ENCODE measurements at regions not wholly inside any gene's neighbourhood (a gene's known extent, or its start where the extent isn't known, plus 50 kb on each side); places are given as distances from the start of the nearest gene placed in this dataset.

DNA sequence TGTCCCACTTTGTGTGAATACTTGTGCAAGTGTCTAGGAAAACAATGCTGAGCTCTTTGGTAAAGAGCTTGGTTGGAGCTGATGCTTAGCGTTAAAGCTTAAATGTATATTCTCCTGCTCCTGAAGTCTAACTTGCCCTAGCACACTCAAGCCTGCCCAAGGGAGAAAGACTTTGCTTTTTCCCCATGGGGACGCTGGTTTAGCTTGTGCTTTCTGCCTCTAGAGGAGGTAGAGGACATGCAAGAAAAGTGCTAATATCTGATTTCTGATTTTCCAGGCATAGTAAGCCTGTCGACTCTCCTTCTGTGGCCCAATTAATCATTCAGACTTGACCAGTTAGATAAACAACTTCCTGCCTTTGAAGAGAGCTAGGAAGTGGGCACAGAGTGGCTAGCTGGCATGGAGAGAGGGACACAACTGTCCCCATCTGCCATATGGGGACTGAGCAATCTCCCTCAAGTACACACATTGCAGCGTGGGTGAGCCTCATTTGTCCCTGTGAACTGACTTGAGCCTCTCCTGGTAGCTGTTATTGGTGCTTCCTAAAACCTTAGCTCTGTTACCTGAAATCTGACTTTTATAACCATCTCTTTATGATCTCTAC lies 348.4 kb downstream of the BRINP1 start:
- no peaks in the 10 kb centered on the region for H3K9me3 Mint-ChIP-seq
- H3K36me3 Mint-ChIP-seq = no peaks in the 10 kb centered on the region
- TF ChIP-seq, protein P1, sequence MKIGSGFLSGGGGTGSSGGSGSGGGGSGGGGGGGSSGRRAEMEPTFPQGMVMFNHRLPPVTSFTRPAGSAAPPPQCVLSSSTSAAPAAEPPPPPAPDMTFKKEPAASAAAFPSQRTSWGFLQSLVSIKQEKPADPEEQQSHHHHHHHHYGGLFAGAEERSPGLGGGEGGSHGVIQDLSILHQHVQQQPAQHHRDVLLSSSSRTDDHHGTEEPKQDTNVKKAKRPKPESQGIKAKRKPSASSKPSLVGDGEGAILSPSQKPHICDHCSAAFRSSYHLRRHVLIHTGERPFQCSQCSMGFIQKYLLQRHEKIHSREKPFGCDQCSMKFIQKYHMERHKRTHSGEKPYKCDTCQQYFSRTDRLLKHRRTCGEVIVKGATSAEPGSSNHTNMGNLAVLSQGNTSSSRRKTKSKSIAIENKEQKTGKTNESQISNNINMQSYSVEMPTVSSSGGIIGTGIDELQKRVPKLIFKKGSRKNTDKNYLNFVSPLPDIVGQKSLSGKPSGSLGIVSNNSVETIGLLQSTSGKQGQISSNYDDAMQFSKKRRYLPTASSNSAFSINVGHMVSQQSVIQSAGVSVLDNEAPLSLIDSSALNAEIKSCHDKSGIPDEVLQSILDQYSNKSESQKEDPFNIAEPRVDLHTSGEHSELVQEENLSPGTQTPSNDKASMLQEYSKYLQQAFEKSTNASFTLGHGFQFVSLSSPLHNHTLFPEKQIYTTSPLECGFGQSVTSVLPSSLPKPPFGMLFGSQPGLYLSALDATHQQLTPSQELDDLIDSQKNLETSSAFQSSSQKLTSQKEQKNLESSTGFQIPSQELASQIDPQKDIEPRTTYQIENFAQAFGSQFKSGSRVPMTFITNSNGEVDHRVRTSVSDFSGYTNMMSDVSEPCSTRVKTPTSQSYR (CRISPR knock-in tag; IDR thresholded peaks at IDR 0.05) = no peak
- TF ChIP-seq CBFB (CRISPR knock-in tag; IDR thresholded peaks at IDR 0.05; ENCODE audit: low read depth) = no peak
- TF ChIP-seq, protein P2, sequence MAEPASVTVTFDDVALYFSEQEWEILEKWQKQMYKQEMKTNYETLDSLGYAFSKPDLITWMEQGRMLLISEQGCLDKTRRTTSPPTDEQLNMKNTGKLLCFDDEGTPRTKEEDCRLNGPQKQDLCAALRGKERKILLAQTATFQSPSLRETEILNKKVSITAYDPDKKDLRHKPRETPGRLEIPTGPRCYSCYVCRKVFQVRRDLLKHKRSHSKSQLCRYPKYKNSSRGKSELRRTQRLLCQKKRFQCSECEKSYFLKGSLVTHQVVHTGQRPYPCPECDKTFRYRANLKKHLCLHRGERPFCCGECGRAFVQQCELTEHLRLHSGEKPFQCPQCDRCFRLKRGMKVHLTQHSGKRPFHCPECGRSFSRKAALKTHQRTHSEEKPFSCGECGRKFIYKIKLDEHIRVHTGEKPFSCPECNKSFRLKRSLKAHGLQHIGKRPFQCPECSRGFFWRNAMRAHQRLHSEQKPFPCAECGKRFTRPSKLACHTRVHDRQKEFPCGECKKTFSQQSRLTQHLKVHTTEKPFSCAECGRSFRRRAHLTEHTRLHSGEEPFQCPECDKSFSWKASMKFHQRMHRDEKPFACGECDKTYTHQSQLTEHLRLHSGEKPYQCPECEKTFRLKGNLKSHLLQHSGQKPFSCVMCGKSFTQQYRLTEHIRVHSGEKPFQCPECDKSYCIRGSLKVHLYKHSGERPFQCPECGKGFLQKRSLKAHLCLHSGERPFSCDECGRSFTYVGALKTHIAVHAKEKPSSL (CRISPR knock-in tag; conservative IDR thresholded peaks at IDR 0.05) = no peak
- TF ChIP-seq, protein P3, sequence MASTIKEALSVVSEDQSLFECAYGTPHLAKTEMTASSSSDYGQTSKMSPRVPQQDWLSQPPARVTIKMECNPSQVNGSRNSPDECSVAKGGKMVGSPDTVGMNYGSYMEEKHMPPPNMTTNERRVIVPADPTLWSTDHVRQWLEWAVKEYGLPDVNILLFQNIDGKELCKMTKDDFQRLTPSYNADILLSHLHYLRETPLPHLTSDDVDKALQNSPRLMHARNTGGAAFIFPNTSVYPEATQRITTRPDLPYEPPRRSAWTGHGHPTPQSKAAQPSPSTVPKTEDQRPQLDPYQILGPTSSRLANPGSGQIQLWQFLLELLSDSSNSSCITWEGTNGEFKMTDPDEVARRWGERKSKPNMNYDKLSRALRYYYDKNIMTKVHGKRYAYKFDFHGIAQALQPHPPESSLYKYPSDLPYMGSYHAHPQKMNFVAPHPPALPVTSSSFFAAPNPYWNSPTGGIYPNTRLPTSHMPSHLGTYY (CRISPR knock-in tag; IDR thresholded peaks at IDR 0.05) = no peak
- TF ChIP-seq, protein P4, sequence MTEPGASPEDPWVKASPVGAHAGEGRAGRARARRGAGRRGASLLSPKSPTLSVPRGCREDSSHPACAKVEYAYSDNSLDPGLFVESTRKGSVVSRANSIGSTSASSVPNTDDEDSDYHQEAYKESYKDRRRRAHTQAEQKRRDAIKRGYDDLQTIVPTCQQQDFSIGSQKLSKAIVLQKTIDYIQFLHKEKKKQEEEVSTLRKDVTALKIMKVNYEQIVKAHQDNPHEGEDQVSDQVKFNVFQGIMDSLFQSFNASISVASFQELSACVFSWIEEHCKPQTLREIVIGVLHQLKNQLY (CRISPR knock-in tag; IDR thresholded peaks at IDR 0.05) = no peak
- TF ChIP-seq, protein P5, sequence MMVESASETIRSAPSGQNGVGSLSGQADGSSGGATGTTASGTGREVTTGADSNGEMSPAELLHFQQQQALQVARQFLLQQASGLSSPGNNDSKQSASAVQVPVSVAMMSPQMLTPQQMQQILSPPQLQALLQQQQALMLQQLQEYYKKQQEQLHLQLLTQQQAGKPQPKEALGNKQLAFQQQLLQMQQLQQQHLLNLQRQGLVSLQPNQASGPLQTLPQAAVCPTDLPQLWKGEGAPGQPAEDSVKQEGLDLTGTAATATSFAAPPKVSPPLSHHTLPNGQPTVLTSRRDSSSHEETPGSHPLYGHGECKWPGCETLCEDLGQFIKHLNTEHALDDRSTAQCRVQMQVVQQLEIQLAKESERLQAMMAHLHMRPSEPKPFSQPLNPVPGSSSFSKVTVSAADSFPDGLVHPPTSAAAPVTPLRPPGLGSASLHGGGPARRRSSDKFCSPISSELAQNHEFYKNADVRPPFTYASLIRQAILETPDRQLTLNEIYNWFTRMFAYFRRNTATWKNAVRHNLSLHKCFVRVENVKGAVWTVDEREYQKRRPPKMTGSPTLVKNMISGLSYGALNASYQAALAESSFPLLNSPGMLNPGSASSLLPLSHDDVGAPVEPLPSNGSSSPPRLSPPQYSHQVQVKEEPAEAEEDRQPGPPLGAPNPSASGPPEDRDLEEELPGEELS (CRISPR knock-in tag; IDR thresholded peaks at IDR 0.05) = no peak
- TF ChIP-seq NFYB (CRISPR knock-in tag; conservative IDR thresholded peaks at IDR 0.05; ENCODE audit: low read depth) = no peak
- no peak for TF ChIP-seq RELA (CRISPR knock-in tag; IDR thresholded peaks at IDR 0.05; ENCODE audit: borderline replicate concordance)
- no peak for TF ChIP-seq ZNF416 (CRISPR knock-in tag; IDR thresholded peaks at IDR 0.05)
- TF ChIP-seq, protein P6, sequence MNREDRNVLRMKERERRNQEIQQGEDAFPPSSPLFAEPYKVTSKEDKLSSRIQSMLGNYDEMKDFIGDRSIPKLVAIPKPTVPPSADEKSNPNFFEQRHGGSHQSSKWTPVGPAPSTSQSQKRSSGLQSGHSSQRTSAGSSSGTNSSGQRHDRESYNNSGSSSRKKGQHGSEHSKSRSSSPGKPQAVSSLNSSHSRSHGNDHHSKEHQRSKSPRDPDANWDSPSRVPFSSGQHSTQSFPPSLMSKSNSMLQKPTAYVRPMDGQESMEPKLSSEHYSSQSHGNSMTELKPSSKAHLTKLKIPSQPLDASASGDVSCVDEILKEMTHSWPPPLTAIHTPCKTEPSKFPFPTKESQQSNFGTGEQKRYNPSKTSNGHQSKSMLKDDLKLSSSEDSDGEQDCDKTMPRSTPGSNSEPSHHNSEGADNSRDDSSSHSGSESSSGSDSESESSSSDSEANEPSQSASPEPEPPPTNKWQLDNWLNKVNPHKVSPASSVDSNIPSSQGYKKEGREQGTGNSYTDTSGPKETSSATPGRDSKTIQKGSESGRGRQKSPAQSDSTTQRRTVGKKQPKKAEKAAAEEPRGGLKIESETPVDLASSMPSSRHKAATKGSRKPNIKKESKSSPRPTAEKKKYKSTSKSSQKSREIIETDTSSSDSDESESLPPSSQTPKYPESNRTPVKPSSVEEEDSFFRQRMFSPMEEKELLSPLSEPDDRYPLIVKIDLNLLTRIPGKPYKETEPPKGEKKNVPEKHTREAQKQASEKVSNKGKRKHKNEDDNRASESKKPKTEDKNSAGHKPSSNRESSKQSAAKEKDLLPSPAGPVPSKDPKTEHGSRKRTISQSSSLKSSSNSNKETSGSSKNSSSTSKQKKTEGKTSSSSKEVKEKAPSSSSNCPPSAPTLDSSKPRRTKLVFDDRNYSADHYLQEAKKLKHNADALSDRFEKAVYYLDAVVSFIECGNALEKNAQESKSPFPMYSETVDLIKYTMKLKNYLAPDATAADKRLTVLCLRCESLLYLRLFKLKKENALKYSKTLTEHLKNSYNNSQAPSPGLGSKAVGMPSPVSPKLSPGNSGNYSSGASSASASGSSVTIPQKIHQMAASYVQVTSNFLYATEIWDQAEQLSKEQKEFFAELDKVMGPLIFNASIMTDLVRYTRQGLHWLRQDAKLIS (CRISPR knock-in tag; IDR thresholded peaks at IDR 0.05; ENCODE audit: borderline replicate concordance) = no peak
- no peak for TF ChIP-seq TCF7 (CRISPR knock-in tag; IDR thresholded peaks at IDR 0.05; ENCODE audit: low read depth)
- TF ChIP-seq, protein P7, sequence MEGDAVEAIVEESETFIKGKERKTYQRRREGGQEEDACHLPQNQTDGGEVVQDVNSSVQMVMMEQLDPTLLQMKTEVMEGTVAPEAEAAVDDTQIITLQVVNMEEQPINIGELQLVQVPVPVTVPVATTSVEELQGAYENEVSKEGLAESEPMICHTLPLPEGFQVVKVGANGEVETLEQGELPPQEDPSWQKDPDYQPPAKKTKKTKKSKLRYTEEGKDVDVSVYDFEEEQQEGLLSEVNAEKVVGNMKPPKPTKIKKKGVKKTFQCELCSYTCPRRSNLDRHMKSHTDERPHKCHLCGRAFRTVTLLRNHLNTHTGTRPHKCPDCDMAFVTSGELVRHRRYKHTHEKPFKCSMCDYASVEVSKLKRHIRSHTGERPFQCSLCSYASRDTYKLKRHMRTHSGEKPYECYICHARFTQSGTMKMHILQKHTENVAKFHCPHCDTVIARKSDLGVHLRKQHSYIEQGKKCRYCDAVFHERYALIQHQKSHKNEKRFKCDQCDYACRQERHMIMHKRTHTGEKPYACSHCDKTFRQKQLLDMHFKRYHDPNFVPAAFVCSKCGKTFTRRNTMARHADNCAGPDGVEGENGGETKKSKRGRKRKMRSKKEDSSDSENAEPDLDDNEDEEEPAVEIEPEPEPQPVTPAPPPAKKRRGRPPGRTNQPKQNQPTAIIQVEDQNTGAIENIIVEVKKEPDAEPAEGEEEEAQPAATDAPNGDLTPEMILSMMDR (IDR thresholded peaks at IDR 0.05) = no peak
- TF ChIP-seq TEAD1 (CRISPR knock-in tag; IDR thresholded peaks at IDR 0.05) = no peak
- TF ChIP-seq ETV6 (CRISPR knock-in tag; IDR thresholded peaks at IDR 0.05) = no peak
- TF ChIP-seq TP53 (CRISPR knock-in tag; IDR thresholded peaks at IDR 0.05) = no peak
- TF ChIP-seq ZNF219 (CRISPR knock-in tag; IDR thresholded peaks at IDR 0.05; ENCODE audit: borderline replicate concordance) = no peak
- no peak for TF ChIP-seq JUN (CRISPR knock-in tag; IDR thresholded peaks at IDR 0.05)
- no peaks in the 10 kb centered on the region for H3K27me3 Mint-ChIP-seq (ENCODE audit: low read depth)
- ATAC-seq (peak; percentile 52; the same call in 1 of the 2 replicates), DNase-seq (ENCODE audit: low spot score) (no peak)
- H3K27ac Mint-ChIP-seq = no peak overlapping the region
- no peaks in the 10 kb centered on the region; the same call in 1 of the 2 replicates for H3K4me1 Mint-ChIP-seq
- no peak overlapping the region for H3K4me3 Mint-ChIP-seq
- ChIA-PET POLR2A (interaction anchor here (0.6 kb wide), 1 partner anchor 139 kb away, joined by 3 read pairs; no protein-coding TSS in a partner anchor), CTCF (interaction anchor here (0.9 kb wide), 1 partner anchor 8 kb away, joined by 3 read pairs; no protein-coding TSS in a partner anchor)

Data from WTC11 (cell line).